ENCODE measurements at regions not wholly inside any gene's neighbourhood (a gene's known extent, or its start where the extent isn't known, plus 50 kb on each side); places are given as distances from the start of the nearest gene placed in this dataset.

GRCh38 chr7:118298771-118299170 lies 74.3 kb downstream of the ANKRD7 start:
- no peak for DNase-seq

- no peak for DNase-seq
These were observed 75.7 kb downstream of the ANKRD7 start for GRCh38 chr7:118300177-118300576.

GRCh38 chr7:118304100-118304499 lies 79.6 kb downstream of the ANKRD7 start:
- no peak for DNase-seq

GRCh38 chr7:118305671-118306070 lies 81.2 kb downstream of the ANKRD7 start:
- DNase-seq, result no peak

GRCh38 chr7:118306771-118307170 lies 82.3 kb downstream of the ANKRD7 start:
- DNase-seq, result no peak

DNA sequence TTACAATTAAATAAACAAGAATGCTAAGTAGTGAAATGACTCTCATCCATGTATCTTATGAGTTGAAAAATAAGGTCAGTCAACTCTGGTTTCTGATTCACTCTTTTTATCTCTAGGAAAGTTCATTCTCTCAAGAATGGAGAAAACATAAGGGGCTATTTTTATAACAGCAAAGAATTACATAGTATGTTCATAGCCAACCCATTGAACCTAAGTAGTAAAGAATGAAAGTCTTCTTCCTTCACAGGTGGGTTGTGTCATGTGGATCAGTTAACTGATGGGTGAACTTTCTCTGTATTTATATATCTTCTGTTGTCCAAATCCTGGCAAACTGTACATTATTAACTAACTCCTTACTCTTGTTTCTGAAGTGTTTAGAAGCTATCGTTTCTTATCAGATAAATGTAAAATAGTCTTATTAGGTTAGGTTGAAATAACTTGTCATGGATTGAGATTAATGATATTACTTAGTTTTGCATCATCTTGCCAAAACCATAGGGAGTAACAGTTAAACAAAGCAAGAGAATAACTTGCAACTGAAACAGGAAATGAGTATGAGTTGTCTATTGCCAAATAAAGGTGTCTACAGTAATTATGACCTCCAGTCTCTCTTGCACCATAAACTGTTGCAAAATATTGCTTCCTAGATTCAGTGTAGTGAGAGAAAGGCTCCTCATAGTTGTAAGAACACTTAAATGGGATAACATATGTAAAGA lies 86.8 kb downstream of the ANKRD7 start:
- no peak for DNase-seq

GRCh38 chr7:118312051-118312450 lies 87.5 kb downstream of the ANKRD7 start:
- no peak for DNase-seq

GRCh38 chr7:118312966-118313365 lies 88.5 kb downstream of the ANKRD7 start:
- no peak for DNase-seq

- no peak for DNase-seq
These were observed 100.4 kb downstream of the ANKRD7 start for GRCh38 chr7:118324790-118325449.

- DNase-seq, result no peak
These were observed 100.9 kb downstream of the ANKRD7 start for GRCh38 chr7:118325450-118325808.

DNA sequence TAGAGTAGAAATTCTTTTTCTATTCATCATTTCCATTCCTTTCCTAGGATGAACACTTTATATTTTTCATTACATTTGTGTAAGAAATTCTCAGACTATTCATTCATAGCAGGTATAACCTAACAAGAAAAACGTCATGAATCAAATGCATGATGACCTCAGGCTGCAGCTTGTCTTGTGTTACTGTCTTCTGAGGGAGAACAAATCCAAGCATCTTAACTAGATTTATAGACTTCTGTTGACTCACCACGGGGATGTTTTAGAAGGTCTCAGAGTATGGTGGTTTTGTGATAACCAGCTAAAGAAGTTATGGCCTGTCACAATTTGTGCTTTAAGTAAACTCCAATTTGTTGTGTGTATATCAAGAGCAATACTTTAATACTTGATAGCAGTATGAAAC lies 102.7 kb downstream of the ANKRD7 start:
- DNase-seq, result no peak

- no peak for DNase-seq
These were observed 104.2 kb downstream of the ANKRD7 start for GRCh38 chr7:118328505-118329211.

DNA sequence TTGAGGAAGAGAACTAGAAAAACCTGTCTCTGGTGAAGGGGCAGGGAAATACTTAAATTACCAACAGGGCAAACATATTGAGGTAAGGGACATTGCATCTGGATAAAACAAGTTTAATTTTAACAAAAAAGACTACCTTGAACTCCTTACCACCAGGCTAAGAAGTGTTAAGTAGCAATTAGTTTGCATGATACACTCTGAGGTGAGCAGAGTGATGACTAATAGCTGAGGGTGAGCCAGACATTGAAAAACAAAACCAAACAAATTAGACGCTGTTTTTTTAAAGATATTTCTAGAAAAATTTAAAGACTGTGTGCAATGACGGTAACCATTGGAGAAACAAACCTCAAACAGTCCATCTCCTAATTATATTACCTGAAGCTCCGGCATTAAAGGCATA lies 105.9 kb downstream of the ANKRD7 start:
- no peak for DNase-seq

- DNase-seq, result no peak
These were observed 122.2 kb downstream of the ANKRD7 start for GRCh38 chr7:118346748-118347147.

- no peak for DNase-seq
These were observed 125.1 kb downstream of the ANKRD7 start for GRCh38 chr7:118349604-118350003.

GRCh38 chr7:118350260-118350659 lies 125.8 kb downstream of the ANKRD7 start:
- DNase-seq, result no peak

DNA sequence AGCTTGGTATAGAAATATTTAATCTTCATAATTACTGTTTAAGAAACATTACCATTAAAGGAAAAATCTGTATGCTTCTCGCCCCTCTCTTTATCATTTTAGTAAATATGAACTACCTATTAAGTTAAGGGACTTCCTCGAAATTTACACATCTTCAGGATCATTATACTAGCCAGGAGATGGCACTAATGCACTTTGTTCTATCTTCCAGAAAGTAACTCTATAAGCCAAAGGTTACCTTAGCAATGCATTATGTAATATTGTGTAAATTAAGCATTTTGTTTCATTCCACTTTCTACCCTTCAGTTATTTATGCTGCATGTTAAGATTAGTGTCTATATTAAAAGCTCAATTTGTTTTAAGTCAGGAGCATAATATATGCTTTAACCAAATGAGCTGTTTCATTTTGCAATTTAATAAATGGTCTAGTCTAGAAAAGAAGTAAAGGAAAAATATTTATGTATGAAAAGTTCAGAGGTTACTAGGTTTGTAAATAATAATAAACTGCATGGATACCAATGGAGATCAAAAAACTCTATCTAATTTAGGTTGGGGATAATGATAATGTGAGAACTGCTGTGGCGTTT lies 128.5 kb downstream of the ANKRD7 start:
- DNase-seq, result peak; percentile 55

DNA sequence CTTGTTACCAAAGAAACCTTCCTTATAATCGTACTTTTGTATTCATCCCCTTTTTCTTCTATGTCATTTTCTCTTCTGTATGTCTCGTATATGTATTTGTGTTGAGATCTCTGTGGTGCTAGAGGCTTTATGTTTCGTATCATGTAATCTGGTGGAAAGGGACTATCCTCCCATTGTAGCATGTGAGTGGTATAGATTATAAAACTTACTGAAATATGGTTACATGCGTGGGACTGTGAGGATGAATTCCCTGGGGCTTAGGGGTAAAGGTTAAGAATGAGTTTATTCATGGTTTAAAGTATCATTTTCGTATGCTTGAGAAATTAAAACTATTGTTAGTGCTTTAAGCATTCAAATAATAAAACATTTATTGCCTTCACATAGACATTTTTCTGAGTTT lies 141.9 kb downstream of the ANKRD7 start:
- no peak for DNase-seq

DNA sequence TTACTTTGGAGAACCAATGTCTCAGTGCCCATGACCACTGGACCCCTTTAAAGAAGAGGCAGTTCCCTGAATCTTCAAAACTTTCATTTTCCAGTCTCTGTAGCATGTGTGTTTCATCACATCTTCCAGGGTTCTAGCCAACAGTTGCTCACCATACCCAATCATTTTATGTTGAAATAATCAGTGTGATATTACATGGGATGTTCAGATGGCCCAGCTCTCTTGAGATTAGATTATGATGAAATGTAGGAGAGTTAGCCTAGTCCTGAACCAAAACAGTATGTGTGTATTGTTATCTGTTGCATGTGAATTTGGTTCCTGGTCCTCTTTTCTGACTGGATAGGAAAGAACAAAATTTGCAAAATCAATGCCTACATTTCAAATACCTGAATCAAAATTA lies 144.5 kb downstream of the ANKRD7 start:
- DNase-seq, result no peak

GRCh38 chr7:118369987-118370386 lies 145.5 kb downstream of the ANKRD7 start:
- no peak for DNase-seq

DNA sequence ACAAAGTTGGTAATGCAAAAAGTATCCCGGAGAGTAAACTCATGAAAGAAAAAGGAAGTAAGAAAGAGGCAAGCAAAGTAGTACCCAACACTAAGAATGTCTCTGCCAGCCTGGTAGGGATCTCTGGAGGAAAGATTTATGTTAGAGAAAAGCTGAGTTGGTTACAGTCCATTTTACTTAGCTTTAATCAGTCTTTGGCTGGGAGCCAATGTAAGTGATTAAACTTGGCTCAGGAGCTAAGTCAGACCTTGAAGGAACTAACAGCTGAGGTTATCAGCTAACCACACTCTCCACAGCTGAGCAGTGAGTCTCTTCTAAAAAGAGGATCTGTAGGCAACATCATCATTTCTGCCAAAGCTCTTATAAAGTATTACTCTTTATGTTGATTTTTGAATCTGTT lies 148.0 kb downstream of the ANKRD7 start:
- peak; percentile 78 for DNase-seq

- DNase-seq, result no peak
These were observed 165.1 kb downstream of the ANKRD7 start for GRCh38 chr7:118389629-118390028.

DNA sequence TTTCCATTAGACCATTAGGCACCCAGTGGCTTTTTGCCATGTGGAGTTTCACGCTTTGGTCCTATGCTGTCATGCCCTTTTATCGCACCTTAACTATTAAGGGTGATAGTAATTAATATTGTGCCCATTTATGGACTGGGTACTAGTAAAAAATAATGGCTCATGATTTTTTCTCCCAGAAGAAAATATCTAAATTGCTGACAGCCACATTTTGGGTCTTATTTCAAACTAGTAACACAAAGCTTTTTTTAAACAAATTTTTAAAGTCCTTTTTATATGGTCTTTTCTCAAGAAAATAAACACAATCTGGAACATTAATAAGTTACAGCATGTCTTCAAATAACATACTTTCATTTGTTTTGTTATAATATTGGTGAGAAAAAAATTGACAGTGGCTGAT lies 179.7 kb downstream of the ANKRD7 start:
- no peak for DNase-seq

DNA sequence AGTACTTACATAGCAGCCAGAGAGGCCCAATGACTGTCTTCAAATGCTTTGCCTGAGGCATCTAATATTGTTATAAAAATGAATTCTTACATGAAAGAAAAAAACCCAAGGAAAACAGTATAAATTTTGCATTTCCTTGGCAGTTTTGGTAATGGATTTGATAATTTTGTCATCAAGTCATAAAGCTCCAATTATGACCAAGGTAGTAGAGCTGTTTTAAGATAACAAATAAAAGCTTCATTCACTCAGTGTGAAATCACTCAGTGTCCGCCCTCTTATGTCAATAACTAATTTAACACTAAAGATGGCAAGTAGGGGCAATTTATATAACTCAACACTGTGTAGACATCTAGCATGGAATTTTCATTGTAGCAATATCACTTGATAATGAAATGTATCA lies 193.9 kb downstream of the ANKRD7 start:
- DNase-seq, result no peak

Measured in DMS 273 treated with DMSO at 0.1 percent for 48 hours (cell line).